GM12892 (cell line): ENCODE measurements at regions not wholly inside any gene's neighbourhood (a gene's known extent, or its start where the extent isn't known, plus 50 kb on each side); places are given as distances from the start of the nearest gene placed in this dataset.

Source experiments
- DNase-seq: peaks from one replicate; pipeline ENCODE4 v3.0.0; 2011; ENCODE audit not compliant: insufficient read length
- FAIRE-seq: peaks from 2 replicates; lab custom pipeline; 2011; peaks lifted over from hg19 to GRCh38; lab: Jason Lieb, UNC
- POLR2A ChIP-seq: IDR thresholded peaks from 2 replicates; pipeline ENCODE4 v1.6.1; 2011; ENCODE audit warnings: low read depth, low read length, control low read depth
- POLR2AphosphoS5 ChIP-seq: IDR thresholded peaks from 2 replicates; pipeline ENCODE4 v1.6.1; 2011; ENCODE audit warnings: low read depth, low read length, control low read depth
- TAF1 ChIP-seq: IDR thresholded peaks from 2 replicates; pipeline ENCODE4 v1.6.1; 2011; ENCODE audit warnings: low read depth, mild to moderate bottlenecking, control low read depth, low read length, borderline replicate concordance

- TF ChIP-seq POLR2A (no peak), TAF1 (no peak), POLR2AphosphoS5 (no peak)
- no peak for FAIRE-seq
Observed at GRCh38 chr14:29446971-29447370, 480.7 kb downstream of the PRKD1 start.

DNA sequence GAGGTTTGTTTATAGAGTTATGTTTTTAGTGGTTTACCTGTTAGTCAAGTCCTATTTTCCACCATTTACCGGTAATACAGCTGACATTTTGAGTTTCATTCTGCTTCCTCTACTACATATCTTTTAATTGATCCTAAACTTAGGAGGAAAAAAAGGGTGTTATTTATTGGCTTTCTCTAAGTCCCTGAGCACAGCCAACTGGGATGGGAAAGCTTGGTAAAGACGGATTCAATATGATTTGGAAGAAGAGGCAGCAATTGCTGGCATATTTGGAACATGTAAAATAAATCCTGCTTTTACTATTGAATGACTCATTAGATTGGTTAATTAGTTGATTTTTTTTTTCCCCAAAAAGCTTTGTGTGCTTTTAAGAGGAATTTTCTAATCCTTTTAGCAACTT is 475.7 kb downstream of the PRKD1 start:
- FAIRE-seq, result no peak
- no peak for TF ChIP-seq POLR2AphosphoS5
- TF ChIP-seq TAF1, result no peak
- TF ChIP-seq POLR2A, result no peak
- DNase-seq, result no peak

More at GRCh38 chr14:29446971-29447370, 480.7 kb downstream of the PRKD1 start:
- no peak for DNase-seq

GRCh38 chr14:29453045-29453444 is 474.6 kb downstream of the PRKD1 start:
- FAIRE-seq, result no peak
- DNase-seq, result no peak
- TF ChIP-seq POLR2A, result no peak
- TF ChIP-seq POLR2AphosphoS5, result no peak
- TF ChIP-seq TAF1, result no peak

GRCh38 chr14:29454026-29454693 is 473.5 kb downstream of the PRKD1 start:
- DNase-seq (no peak), FAIRE-seq (no peak)

GRCh38 chr14:29458547-29458946 is 469.1 kb downstream of the PRKD1 start:
- DNase-seq (no peak), FAIRE-seq (no peak)
- TF ChIP-seq POLR2AphosphoS5 (no peak), TAF1 (no peak), POLR2A (no peak)

More at GRCh38 chr14:29454026-29454693, 473.5 kb downstream of the PRKD1 start:
- TF ChIP-seq TAF1 (no peak), POLR2AphosphoS5 (no peak), POLR2A (no peak)

GRCh38 chr14:29459531-29459930 is 468.1 kb downstream of the PRKD1 start:
- FAIRE-seq, result no peak
- DNase-seq, result no peak
- TF ChIP-seq POLR2AphosphoS5 (no peak), POLR2A (no peak), TAF1 (no peak)

- no peak for FAIRE-seq
Observed at GRCh38 chr14:29459969-29460560, 467.6 kb downstream of the PRKD1 start.

DNA sequence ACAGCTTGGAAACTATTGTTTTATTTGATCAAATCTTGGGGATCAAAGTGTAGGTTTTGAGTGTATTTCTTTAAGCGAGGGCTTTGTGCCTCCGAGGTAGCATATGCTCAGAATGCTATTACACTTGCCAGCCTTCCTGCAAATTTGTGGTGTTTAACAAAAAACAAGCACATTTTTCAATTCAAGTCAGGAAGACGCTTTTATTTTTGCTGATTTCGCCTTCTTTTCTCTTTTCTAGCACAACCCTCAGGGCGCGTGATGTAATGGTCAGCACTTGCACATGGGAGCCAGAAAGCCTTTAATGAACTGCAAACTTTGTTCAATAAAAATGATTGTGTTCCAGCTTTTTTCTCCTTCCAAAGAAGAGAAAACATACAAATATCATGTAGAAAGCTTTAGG is 466.5 kb downstream of the PRKD1 start:
- DNase-seq, result no peak
- FAIRE-seq, result no peak
- TF ChIP-seq POLR2AphosphoS5 (no peak), TAF1 (no peak), POLR2A (no peak)

More at GRCh38 chr14:29459969-29460560, 467.6 kb downstream of the PRKD1 start:
- DNase-seq, result no peak
- no peak for TF ChIP-seq POLR2AphosphoS5
- no peak for TF ChIP-seq POLR2A
- TF ChIP-seq TAF1, result no peak

GRCh38 chr14:29461506-29461905 is 466.1 kb downstream of the PRKD1 start:
- DNase-seq (no peak), FAIRE-seq (no peak)

GRCh38 chr14:29462321-29462720 is 465.3 kb downstream of the PRKD1 start:
- no peak for TF ChIP-seq POLR2AphosphoS5
- TF ChIP-seq POLR2A, result no peak
- no peak for TF ChIP-seq TAF1
- DNase-seq (no peak), FAIRE-seq (no peak)

More at GRCh38 chr14:29461506-29461905, 466.1 kb downstream of the PRKD1 start:
- TF ChIP-seq POLR2A (no peak), TAF1 (no peak), POLR2AphosphoS5 (no peak)

- DNase-seq, result no peak
- no peak for TF ChIP-seq POLR2AphosphoS5
- no peak for TF ChIP-seq POLR2A
- no peak for TF ChIP-seq TAF1
- no peak for FAIRE-seq
Observed at GRCh38 chr14:29462772-29463171, 464.9 kb downstream of the PRKD1 start.

GRCh38 chr14:29463727-29464395 is 463.8 kb downstream of the PRKD1 start:
- no peak for TF ChIP-seq POLR2A
- no peak for TF ChIP-seq POLR2AphosphoS5
- no peak for TF ChIP-seq TAF1
- FAIRE-seq, result no peak
- no peak for DNase-seq

- TF ChIP-seq POLR2A, result no peak
- no peak for TF ChIP-seq POLR2AphosphoS5
- TF ChIP-seq TAF1, result no peak
- DNase-seq (no peak), FAIRE-seq (no peak)
Observed at GRCh38 chr14:29465095-29465494, 462.6 kb downstream of the PRKD1 start.
